Pancreas (tissue), 10 donors: ENCODE measurements at regions not wholly inside any gene's neighbourhood (a gene's known extent, or its start where the extent isn't known, plus 50 kb on each side); places are given as distances from the start of the nearest gene placed in this dataset.
A peak's percentile ranks its signal among the peaks of the same experiment; 100 is the strongest.

Experiments used
- ATAC-seq, 4 donors: fragments of 200-7000 bp; cut with Tn5 transposase; one replicate each; pipeline versions ENCODE4 v1.8.0 to v1.9.1; 2020; ENCODE audit warnings: mild to moderate bottlenecking in 4 of 4, moderate library complexity in 4 of 4
- DNase-seq, 6 donors: peaks; one replicate each; pipeline ENCODE4 v3.0.0-alpha.2; 2020
- FAIRE-seq: peaks from 2 replicates; lab custom pipeline; 2012; peaks lifted over from hg19 to GRCh38; lab: Jason Lieb, UNC
- H3K27ac ChIP-seq, 4 donors: fragments of 200-600 bp; sonication (generic); 1 replicate in 3 of 4; 2 replicates in 1 of 4; pipeline versions ENCODE4 v1.5.0 to v1.8.0; 2020
- H3K27me3 ChIP-seq, 4 donors: fragments of 200-600 bp; one replicate each; pipeline ENCODE4 v1.8.0; 2021
- H3K36me3 ChIP-seq, 3 donors: fragments of 200-600 bp; sonication (generic) in 1 of 3; one replicate each; pipeline versions ENCODE4 v1.5.0 to v1.8.0; 2020 to 2021
- H3K4me1 ChIP-seq, 3 donors: fragments of 200-600 bp; one replicate each; pipeline ENCODE4 v1.8.0; 2021
- H3K4me3 ChIP-seq, 4 donors: fragments of 200-600 bp; sonication (generic) in 2 of 4; one replicate each; pipeline versions ENCODE4 v1.5.0 to v1.8.0; 2020 to 2021
- H3K9me3 ChIP-seq, 4 donors: fragments of 200-600 bp; one replicate each; pipeline ENCODE4 v1.8.0; 2021
- CTCF ChIP-seq, 4 donors: fragments of 200-600 bp; sonication (generic) in 3 of 4; IDR thresholded peaks; one replicate each; pipeline versions ENCODE4 v1.5.0 to v1.8.0; 2021; ENCODE audit warnings: antibody characterized with exemption in 4 of 4
- WGBS, 2 donors: extraction: QIAGEN DNeasy Blood & Tissue Kit; methylation state at CpG; one replicate each; pipeline ENCODE4 v1.1.7; 2013; 5-methylcytosine and 5-hydroxymethylcytosine counted together
- intact Hi-C, 3 donors: fragments of 100-400 bp; cut with DNase I; formaldehyde crosslinking; loops; one replicate each; pipeline versions ENCODE4 v1.11.1 to v1.14.2; 2022
- donor health status: healthy with polysubstance abuse.
- donor health status: DM: no; HTN: no; CAD: no; lungs with moderate emphysema.
- donor health status: DM: no; HTN: no; CAD: no.
- donor health status: control.
- donor health status: control.
- donor health status: Bipolar disorder and iron deficiency.
- donor health status: DM: yes; HTN: yes; CAD: no.
- donor health status: DM: no; HTN: no; CAD: no.
- donor health status: DM: no; HTN: no; CAD: no.
- donor health status: DM: yes; HTN: yes; CAD: no.

GRCh38 chr14:56487090-56487667 lies 92.4 kb upstream of the TMEM260 start:
- no peaks in the 10 kb centered on the region for H3K27me3 ChIP-seq
- no peak overlapping the region for H3K27ac ChIP-seq
- FAIRE-seq, result no peak
- no peaks in the 10 kb centered on the region for H3K36me3 ChIP-seq
- H3K4me1 ChIP-seq, result no peaks in the 10 kb centered on the region
- ATAC-seq, result peak in 3 of 4 donors; percentile 46 to 56 (median 55)
- intact Hi-C loops, result no loop called here
- WGBS, 2 donors, result 56 to 65% methylated on average over 4 of the region's 4 CpGs
- peak in 2 of 4 donors; percentile 8 to 12 for TF ChIP-seq CTCF (IDR thresholded peaks at IDR 0.05)
- no peaks in the 10 kb centered on the region for H3K9me3 ChIP-seq
- no peak for DNase-seq
- no peak overlapping the region for H3K4me3 ChIP-seq

- Histone ChIP-seq H3K4me1 (no peaks in the 10 kb centered on the region), H3K27ac (no peak overlapping the region), H3K27me3 (no peaks in the 10 kb centered on the region), H3K36me3 (no peaks in the 10 kb centered on the region), H3K4me3 (no peak overlapping the region), H3K9me3 (no peaks in the 10 kb centered on the region)
- no peak for TF ChIP-seq CTCF (IDR thresholded peaks at IDR 0.05)
- 32 to 54% methylated on average over 1 of the region's 1 CpG for WGBS, 2 donors
- intact Hi-C loops, result no loop called here
- ATAC-seq, result no peak
- FAIRE-seq, result no peak
- DNase-seq, result no peak
Observed at GRCh38 chr14:56487761-56488160, 91.8 kb upstream of the TMEM260 start.

GRCh38 chr14:56488306-56488705 lies 91.3 kb upstream of the TMEM260 start:
- 86 to 100% methylated on average over 1 of the region's 1 CpG for WGBS, 2 donors
- Histone ChIP-seq H3K9me3 (no peaks in the 10 kb centered on the region), H3K4me1 (no peaks in the 10 kb centered on the region), H3K4me3 (no peak overlapping the region), H3K27me3 (no peaks in the 10 kb centered on the region), H3K36me3 (no peaks in the 10 kb centered on the region), H3K27ac (no peak overlapping the region)
- intact Hi-C loops, result no loop called here
- DNase-seq (no peak), FAIRE-seq (no peak), ATAC-seq (no peak)
- no peak for TF ChIP-seq CTCF (IDR thresholded peaks at IDR 0.05)

- H3K36me3 ChIP-seq, result no peaks in the 10 kb centered on the region
- no peak overlapping the region for H3K4me3 ChIP-seq
- FAIRE-seq (peak; percentile 59), ATAC-seq (peak; percentile 55 to 79 (median 75)), DNase-seq (no peak)
- no peaks in the 10 kb centered on the region for H3K4me1 ChIP-seq
- intact Hi-C loops, result loop anchor here in 1 of 3 donors (10.0 kb wide), 1 partner anchor 824 kb away; no protein-coding TSS in a partner anchor
- WGBS, 2 donors, result 3% methylated on average over 3 of the region's 3 CpGs
- TF ChIP-seq CTCF (IDR thresholded peaks at IDR 0.05), result peak in 3 of 4 donors; percentile 40 to 54 (median 46)
- no peaks in the 10 kb centered on the region for H3K9me3 ChIP-seq
- H3K27me3 ChIP-seq, result no peaks in the 10 kb centered on the region
- H3K27ac ChIP-seq, result no peak overlapping the region
Observed at GRCh38 chr14:56490379-56490778, 89.2 kb upstream of the TMEM260 start.
